CD4-positive, alpha-beta T cell (primary cell): ENCODE measurements at regions not wholly inside any gene's neighbourhood (a gene's known extent, or its start where the extent isn't known, plus 50 kb on each side); places are given as distances from the start of the nearest gene placed in this dataset.

Experiments used
- ATAC-seq: fragments of 200-7000 bp; cut with Tn5 transposase; one replicate; pipeline ENCODE4 v1.10.0; 2022; ENCODE audit warnings: mild to moderate bottlenecking; ENCODE audit not compliant: poor library complexity
- CTCF ChIA-PET: fragments of 350-600 bp; sonication (Branson Sonifier 250); formaldehyde crosslinking; loops from one replicate; lab custom pipeline; 2021; ENCODE audit warnings: antibody characterized with exemption, inconsistent platforms; lab: Charles Lee
- POLR2A ChIA-PET: fragments of 350-600 bp; sonication (Branson Sonifier 250); formaldehyde crosslinking; loops from one replicate; lab custom pipeline; 2021; ENCODE audit warnings: antibody characterized with exemption, inconsistent platforms; lab: Charles Lee
- DNase-seq, 14 experiments: peaks; one replicate each; pipeline ENCODE4 v3.0.0-alpha.2; 2013 to 2020; ENCODE audit warnings: mixed read lengths in 2 of 14
- H3K27ac ChIP-seq, 2 donors: one replicate each; pipeline versions ENCODE4 v1.5.1 to v1.7.0; 2013; ENCODE audit warnings: low read length in 2 of 2, low read depth in 1 of 2, mild to moderate bottlenecking in 1 of 2
- H3K27me3 ChIP-seq, 2 experiments: 1 replicate in 1 of 2; 2 replicates in 1 of 2; pipeline versions ENCODE4 v1.6.1 to v1.7.0; 2013; ENCODE audit warnings: low read length in 2 of 2, control low read depth in 1 of 2, mild to moderate bottlenecking in 1 of 2, moderate library complexity in 1 of 2; ENCODE audit not compliant: insufficient read depth in 2 of 2, control insufficient read depth in 1 of 2
- H3K36me3 ChIP-seq: one replicate; pipeline ENCODE4 v1.6.1; 2013; ENCODE audit warnings: low read length, control low read depth; ENCODE audit not compliant: insufficient read depth
- H3K4me1 ChIP-seq: one replicate; pipeline ENCODE4 v1.6.1; 2013; ENCODE audit warnings: low read length, control low read depth; ENCODE audit not compliant: insufficient read depth
- H3K4me3 ChIP-seq: one replicate; pipeline ENCODE4 v1.5.1; 2013; ENCODE audit warnings: mild to moderate bottlenecking, low read length, moderate library complexity
- H3K9me3 ChIP-seq, 2 experiments: 1 replicate in 1 of 2; 2 replicates in 1 of 2; pipeline versions ENCODE4 v1.6.1 to v1.7.0; 2013; ENCODE audit warnings: low read length in 2 of 2, mild to moderate bottlenecking in 2 of 2, control low read depth in 1 of 2, moderate library complexity in 1 of 2; ENCODE audit not compliant: control insufficient read depth in 1 of 2, insufficient read depth in 1 of 2
- H3K27ac Mint-ChIP-seq: one replicate; pipeline ENCODE4 v1.8.0; 2020; ENCODE audit warnings: mixed read lengths
- H3K27me3 Mint-ChIP-seq: one replicate; pipeline ENCODE4 v1.8.0; 2021; ENCODE audit warnings: mixed read lengths
- H3K36me3 Mint-ChIP-seq: one replicate; pipeline ENCODE4 v1.8.0; 2021; ENCODE audit warnings: low read depth, mixed read lengths
- H3K4me1 Mint-ChIP-seq: one replicate; pipeline ENCODE4 v1.8.0; 2021; ENCODE audit warnings: low read depth, mixed read lengths
- H3K4me3 Mint-ChIP-seq: one replicate; pipeline ENCODE4 v1.8.0; 2020; ENCODE audit warnings: mild to moderate bottlenecking, mixed read lengths
- H3K9me3 Mint-ChIP-seq: one replicate; pipeline ENCODE4 v1.8.0; 2020; ENCODE audit warnings: mixed read lengths
- CTCF ChIP-seq: fragments of 200-600 bp; IDR thresholded peaks from one replicate; pipeline ENCODE4 v1.8.0; 2022; ENCODE audit warnings: antibody characterized with exemption, mild to moderate bottlenecking
- intact Hi-C, 2 experiments: fragments of 100-400 bp; cut with DNase I in 1 of 2; cut with micrococcal nuclease in 1 of 2; formaldehyde crosslinking; loops; one replicate each; pipeline versions ENCODE4 v1.15.1 to v1.9.0; 2023 to 2025; cut with DNase I, micrococcal nuclease

- Mint-ChIP-seq H3K27me3 (peaks cover 14% of the 10 kb centered on the region), H3K27ac (no peak overlapping the region), H3K4me1 (peaks cover 8% of the 10 kb centered on the region), H3K9me3 (no peaks in the 10 kb centered on the region), H3K36me3 (no peaks in the 10 kb centered on the region), H3K4me3 (no peak overlapping the region)
- Histone ChIP-seq H3K36me3 (no peaks in the 10 kb centered on the region), H3K4me1 (peaks cover 8% of the 10 kb centered on the region), H3K27me3 (peaks cover 4 to 5% of the 10 kb centered on the region in 2 experiments), H3K27ac (no peak overlapping the region), H3K9me3 (no peaks in the 10 kb centered on the region), H3K4me3 (no peak overlapping the region)
- ATAC-seq (no peak), DNase-seq (no peak)
- CTCF ChIA-PET, result interaction anchor here (1.5 kb wide), 1 partner anchor 8 kb away, joined by 3 read pairs; no protein-coding TSS in a partner anchor
- intact Hi-C loops, result loop anchor here in 1 of 2 experiments (5.0 kb wide), 1 partner anchor 74 kb away; no protein-coding TSS in a partner anchor
- no peak for TF ChIP-seq CTCF
- POLR2A ChIA-PET, result no interaction called here
These were observed 92.9 kb upstream of the FOXP4 start for GRCh38 chr6:41453244-41453643.

GRCh38 chr6:41454189-41454789 is 91.9 kb upstream of the FOXP4 start:
- no peak for DNase-seq
- Mint-ChIP-seq H3K27me3 (peaks cover 21% of the 10 kb centered on the region), H3K27ac (no peak overlapping the region), H3K36me3 (no peaks in the 10 kb centered on the region), H3K4me3 (no peak overlapping the region), H3K4me1 (peaks cover 8% of the 10 kb centered on the region), H3K9me3 (no peaks in the 10 kb centered on the region)
- Histone ChIP-seq H3K4me1 (peaks cover 8% of the 10 kb centered on the region), H3K27me3 (peaks cover 4 to 5% of the 10 kb centered on the region in 2 experiments), H3K4me3 (no peak overlapping the region), H3K9me3 (no peaks in the 10 kb centered on the region), H3K36me3 (no peaks in the 10 kb centered on the region), H3K27ac (no peak overlapping the region)
- CTCF ChIA-PET, result no interaction called here
- no peak for ATAC-seq
- no peak for TF ChIP-seq CTCF
- intact Hi-C loops, result loop anchor here in 1 of 2 experiments (5.0 kb wide), 1 partner anchor 73 kb away; no protein-coding TSS in a partner anchor
- POLR2A ChIA-PET, result no interaction called here

- no peak for TF ChIP-seq CTCF
- Histone ChIP-seq H3K27me3 (peaks cover 5 to 8% of the 10 kb centered on the region in 2 experiments), H3K4me3 (no peak overlapping the region), H3K4me1 (no peaks in the 10 kb centered on the region), H3K9me3 (no peaks in the 10 kb centered on the region), H3K27ac (no peak overlapping the region), H3K36me3 (no peaks in the 10 kb centered on the region)
- Mint-ChIP-seq H3K9me3 (no peaks in the 10 kb centered on the region), H3K36me3 (no peaks in the 10 kb centered on the region), H3K4me3 (no peak overlapping the region), H3K27ac (no peak overlapping the region), H3K27me3 (peaks cover 24% of the 10 kb centered on the region), H3K4me1 (no peaks in the 10 kb centered on the region)
- ATAC-seq (no peak), DNase-seq (no peak)
- intact Hi-C loops, result no loop called here
- ChIA-PET POLR2A (no interaction called here), CTCF (no interaction called here)
These were observed 90.8 kb upstream of the FOXP4 start for GRCh38 chr6:41455410-41455809.
